ELR (cell line): ENCODE measurements at regions not wholly inside any gene's neighbourhood (a gene's known extent, or its start where the extent isn't known, plus 50 kb on each side); places are given as distances from the start of the nearest gene placed in this dataset.

Experiments used
- DNase-seq: peaks from one replicate; pipeline ENCODE4 v3.0.0-alpha.2; 2015; ENCODE audit warnings: low read depth

- DNase-seq = peak; percentile 99
These were observed 270.1 kb downstream of the SOX9 start for GRCh38 chr17:72390675-72391508.

DNA sequence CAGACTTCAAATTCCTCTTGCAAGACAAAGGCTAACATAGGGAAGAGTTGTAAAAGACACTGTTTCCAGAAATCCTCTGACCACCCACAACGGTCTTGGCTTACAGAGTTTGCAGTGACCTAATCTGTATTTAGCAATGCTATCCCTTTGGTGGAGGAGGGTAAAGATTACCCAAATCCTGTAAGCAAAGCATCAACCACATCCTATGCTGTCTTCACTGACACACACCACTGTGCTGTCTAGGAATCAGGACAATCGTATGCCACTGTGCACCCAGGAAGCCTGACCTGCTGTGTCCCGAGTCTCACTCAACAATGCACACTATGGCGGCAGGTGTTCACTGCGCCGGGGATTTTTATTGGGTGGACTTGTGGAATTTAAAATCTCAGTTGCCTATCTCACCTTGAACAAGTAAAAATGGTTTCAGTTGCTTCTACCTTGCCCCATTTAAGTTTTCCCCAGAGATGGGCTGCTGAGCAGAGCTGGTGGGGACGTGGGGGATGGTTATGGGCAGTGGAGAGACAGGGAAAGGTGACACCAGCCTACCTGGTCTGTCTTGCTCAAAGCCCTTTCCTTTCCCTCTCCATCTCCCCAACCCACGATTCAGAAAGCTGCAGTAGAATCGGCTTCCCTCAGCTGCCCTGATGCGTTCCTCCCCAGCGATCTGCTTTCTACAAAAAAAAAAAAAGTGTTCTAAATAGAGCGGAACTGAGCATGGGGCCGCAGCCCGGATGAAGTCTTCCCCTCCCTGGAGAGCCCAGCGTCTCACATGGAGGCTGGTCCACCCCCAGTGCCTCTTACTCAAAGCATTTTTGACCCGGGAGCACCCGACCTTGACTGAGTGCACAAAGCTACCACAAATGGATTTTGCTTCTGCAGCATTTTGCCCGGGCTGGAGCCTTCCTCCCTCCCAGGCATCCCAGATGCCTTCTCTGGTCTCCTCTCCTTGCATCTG is 271.5 kb downstream of the SOX9 start:
- peak; percentile 94 for DNase-seq

DNA sequence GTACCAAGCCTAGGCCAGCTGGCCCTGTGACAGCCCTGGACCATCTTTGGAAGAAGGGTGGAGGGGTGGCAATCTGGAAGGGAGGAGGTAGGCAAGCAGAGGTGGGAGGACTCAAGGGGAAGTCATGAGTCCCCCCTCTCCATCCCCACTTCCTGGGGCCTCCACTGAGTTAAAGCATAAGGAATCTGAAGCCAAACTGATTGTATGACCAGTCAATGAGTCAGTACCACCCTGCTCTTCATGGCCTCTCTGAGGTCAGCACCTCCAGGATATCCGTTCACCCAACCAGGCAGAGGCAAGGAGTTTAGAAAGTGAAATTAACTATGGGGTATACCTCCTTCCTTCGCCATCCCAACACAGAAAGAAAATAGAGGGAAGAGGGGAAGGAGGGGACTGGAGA is 272.7 kb downstream of the SOX9 start:
- DNase-seq = peak; percentile 100

GRCh38 chr17:72394531-72394930 is 273.7 kb downstream of the SOX9 start:
- peak; percentile 35 for DNase-seq

GRCh38 chr17:72396121-72396520 is 275.3 kb downstream of the SOX9 start:
- no peak for DNase-seq

DNA sequence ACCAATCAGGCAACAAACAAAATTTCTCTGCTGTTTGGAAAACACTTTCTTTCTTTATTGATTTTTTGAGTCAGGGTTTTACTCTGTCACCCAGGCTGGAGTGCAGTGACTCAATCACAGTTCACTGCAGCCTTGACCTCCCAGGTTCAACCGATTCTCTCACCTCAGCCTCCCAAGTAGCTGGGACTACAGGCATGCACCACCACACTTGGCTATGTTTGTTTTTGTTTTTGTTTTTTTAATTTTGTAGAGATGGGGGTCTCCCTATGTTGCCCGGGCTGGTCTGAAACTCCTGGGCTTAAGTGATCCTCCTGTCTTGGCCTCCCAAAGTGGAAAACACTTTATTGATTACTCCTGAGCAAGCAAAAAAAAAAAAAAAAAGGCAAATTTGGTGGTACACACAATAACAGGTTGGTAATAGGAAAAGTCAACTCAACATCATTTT is 276.4 kb downstream of the SOX9 start:
- peak; percentile 59 for DNase-seq

- peak; percentile 85 for DNase-seq
These were observed 276.9 kb downstream of the SOX9 start for GRCh38 chr17:72397687-72398086.

GRCh38 chr17:72399023-72399607 is 278.3 kb downstream of the SOX9 start:
- no peak for DNase-seq

DNA sequence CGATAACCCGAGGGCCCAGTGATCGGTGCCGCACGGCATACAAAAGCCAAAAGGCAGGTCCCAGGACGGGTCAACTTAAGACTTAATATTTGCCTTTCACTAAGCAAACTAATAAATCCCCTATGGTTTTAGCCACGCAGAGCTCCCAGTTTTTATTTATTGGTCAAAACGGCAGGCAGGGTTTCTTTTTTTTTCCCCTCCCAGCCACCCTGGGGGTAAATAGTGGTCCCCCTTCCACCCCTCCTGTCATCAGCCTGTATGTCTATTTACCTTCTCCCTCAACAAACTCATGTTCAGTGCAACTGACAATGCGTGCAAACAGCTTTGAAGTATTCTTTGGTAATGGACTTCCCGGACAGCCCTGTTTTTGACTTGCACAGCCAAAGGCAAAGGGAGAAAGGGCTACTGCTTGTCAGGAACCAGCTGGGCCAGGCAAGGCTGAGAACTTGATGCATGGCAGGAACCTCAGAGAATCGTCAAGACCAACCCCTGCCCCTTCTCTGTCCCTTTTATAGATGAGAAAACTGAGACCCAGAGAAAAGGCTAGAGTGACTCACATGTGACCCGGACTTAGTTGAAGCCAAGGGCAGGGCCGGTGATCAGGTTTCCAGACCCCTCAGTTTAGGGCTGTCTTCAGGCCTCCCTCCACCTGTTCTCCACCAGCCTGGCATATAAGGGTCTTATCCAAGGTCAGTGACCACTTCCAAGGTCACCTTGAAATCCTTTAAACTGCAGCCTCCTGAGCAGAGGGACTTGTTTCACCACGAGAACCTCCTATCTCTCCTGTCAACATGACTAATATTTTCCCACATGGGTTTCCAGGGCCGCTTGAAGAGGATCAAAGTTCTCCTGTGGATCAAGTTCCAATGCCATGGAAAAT is 279.0 kb downstream of the SOX9 start:
- DNase-seq = no peak

GRCh38 chr17:72400488-72400827 is 279.6 kb downstream of the SOX9 start:
- no peak for DNase-seq

- DNase-seq = no peak
These were observed 280.0 kb downstream of the SOX9 start for GRCh38 chr17:72400863-72401262.

DNA sequence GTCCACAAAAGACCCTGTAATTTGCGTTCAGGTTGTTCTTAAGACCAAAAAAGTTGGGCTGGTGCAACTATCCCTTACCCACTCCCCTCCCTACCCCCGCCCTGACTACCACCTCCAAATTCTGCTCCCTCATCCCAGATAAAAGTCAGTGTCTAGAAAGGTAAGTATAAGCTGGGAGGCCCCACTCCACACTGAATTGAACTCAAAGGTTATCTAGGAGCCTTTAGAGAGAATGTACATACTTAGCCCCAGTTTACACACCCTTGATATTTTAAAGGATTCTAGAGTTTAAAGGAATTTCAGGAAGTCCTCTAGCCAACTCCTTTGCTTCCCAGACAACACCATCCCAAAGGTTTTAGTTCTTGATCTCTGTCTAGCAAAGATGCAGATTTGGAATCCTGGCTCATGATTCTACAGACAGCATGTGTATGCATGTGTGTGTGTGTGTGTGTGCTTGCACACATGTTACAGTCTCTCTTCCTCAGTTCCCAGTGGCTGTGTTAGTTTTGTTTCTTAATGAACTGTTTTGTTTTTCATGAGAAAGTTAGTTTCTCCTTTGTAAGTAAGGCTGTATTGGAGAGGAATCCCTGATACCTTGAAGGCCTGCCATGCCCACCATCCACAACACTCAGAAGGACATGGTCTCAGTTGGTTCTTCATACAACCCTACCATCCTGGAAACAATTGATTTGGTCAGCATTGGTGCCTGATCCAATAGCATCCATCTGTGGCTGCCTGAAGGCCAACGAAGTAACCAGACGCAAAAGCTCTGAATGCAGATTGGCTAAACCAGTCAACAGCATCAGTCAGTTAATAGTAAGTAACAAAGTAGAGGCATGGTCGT is 281.3 kb downstream of the SOX9 start:
- no peak for DNase-seq

DNA sequence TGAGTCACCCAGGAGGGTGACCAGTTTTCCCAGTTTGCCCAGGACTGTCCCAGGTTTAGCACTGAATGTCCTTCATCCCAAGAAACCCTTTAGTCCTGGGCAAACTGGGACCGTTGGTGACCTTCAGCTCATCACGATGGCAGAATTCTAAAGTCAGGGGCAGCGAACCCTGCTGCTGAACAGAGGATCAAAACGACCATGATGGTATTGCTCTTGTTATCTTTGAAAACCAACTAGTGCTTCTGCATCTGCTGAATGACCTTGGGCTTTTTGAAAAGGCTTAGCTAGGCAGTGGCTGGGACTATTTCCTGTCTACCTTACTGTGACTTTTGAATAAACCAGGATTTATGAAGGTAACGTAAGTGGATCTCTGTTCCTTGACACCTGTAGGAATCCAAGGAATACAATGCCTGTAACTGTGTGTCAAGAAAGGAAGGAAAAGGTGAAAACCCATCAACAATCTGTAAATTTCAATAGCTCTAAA is 281.9 kb downstream of the SOX9 start:
- DNase-seq = no peak

DNA sequence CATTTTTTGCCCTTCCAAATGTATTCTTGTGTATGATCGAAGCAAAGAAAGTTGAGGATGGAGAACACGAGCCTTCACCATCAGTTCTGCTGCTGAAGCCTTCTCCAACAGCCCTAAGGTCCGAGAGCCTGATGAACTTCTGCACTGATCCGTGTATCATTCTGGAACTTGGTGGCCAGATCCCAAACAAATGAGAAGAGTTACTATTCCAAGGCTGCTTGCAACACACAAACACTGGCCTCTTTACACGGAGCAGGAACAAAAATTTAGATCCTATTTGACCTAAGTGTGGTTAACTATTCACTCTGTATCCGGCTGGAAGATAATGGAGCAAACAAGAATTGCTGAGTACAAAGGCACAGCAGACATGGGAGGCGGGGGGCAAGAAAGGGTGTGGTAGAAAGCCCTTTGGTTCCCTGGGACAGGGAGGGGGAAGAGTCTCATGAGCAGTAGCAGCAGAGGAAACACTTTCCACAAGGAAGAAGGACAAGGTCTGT is 282.9 kb downstream of the SOX9 start:
- no peak for DNase-seq

DNA sequence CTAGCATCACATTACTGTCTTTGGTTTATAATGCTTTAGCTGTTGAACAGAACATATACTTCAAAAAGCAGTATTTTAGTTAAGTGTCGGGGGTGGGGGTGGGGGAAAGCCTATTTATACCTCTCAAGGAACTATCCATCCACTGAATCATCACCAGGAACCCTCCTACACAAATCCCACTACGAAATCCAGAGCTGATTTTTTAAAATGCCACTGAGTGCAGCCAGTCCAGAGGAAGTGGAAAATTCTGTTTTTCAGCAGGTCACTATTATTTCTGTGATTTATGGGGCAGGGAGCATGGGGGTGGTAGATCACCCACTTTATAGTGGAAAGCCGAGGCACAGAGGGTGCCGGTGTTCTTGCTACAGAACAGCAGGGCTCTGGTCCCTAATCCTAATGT is 284.1 kb downstream of the SOX9 start:
- DNase-seq = peak; percentile 62

DNA sequence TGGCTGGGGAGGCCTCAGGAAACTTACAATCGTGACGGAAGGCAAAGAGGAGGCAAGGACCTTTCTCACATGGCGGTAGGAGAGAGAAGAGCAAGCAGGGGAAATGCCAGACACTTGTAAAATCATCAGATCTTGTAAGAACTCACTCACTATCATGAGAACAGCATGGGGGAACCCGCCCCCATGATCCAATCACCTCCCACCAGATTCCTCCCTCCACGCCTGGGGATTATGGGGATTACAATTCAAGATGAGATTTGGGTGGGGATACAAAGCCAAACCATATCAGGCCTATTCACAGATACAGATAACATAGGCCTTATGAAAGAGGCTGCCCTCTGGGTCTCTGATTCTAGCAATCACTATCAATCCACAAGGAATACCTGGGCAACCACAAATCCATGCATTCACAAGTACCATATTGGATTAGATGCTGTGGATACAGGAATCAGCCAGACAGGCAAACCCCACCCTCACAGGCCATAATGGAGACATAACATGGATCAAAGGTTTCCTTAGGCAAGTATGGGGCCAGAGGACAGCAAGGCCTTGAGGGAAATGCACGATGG is 284.9 kb downstream of the SOX9 start:
- DNase-seq = no peak

GRCh38 chr17:72406498-72406897 is 285.7 kb downstream of the SOX9 start:
- DNase-seq = no peak

DNA sequence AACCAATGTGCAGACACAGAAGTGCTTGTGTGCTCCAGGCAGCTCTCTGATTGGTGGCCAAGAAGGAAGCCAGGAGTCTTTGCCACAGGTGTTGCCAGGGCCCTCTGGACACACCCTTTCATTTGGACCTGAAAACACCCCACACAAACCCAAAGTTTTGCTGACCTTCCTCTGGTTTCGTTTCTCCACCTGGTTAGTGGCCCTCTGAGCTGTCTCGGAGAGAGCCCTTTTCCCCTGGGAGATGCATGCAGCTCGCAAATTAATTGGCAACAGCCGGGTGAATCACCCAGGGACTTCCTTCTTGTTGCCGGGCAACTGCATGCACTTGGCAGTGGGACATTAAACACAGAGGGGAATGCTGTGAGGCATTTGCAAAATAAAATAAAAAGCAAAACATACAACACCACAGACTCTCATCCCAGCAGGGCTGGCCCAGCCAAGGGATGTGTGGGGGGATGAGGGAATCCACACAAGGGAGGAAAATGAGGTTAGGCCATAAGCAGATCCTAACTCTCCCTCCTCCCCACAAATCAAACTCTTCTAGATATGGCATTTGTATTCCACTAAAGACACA is 286.6 kb downstream of the SOX9 start:
- DNase-seq = peak; percentile 97

DNA sequence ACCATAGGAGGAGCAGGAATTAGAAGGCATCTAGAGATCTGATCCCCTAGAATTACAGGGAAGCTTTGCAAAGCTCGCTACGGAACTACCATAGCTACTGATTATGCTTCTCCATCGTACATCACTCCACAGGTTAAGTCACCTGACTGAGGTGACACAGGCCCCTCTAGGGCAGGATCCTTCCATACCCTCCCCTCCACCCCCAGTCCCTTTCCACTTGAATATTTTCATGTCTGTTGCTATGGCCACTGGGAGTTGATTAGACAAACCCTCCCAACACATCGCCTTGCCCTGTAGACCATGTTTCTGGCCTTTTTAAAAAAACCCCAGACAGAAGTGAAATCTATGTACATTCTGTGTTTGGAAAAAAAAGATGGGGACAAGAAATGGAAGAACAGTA is 287.1 kb downstream of the SOX9 start:
- DNase-seq = no peak

DNA sequence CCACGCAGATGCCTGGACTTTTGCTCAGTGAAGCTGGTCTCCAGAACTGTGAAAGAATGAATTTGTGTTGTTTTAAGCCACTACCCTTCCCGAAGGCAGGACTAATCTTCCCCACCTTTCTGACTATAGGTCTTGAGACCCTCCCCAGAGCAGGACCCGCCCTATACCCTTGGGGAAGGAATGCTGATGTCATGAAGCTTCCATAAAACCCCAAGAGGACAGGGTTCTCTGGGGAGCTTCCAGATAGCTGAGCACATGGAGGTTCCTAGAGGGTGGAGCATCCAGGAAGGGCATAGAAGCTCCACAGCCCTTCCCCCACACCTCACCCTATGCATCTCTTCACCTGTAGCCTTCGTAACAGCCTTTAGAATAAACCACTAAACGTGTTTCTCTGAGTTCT is 287.8 kb downstream of the SOX9 start:
- no peak for DNase-seq
